ENCODE measurements at regions not wholly inside any gene's neighbourhood (a gene's known extent, or its start where the extent isn't known, plus 50 kb on each side); places are given as distances from the start of the nearest gene placed in this dataset.
"Not testable (repeated sequence)": the region's sequence is repeated elsewhere in the genome, so short reads cannot be mapped to it uniquely, and the experiment has no call there.

DNA sequence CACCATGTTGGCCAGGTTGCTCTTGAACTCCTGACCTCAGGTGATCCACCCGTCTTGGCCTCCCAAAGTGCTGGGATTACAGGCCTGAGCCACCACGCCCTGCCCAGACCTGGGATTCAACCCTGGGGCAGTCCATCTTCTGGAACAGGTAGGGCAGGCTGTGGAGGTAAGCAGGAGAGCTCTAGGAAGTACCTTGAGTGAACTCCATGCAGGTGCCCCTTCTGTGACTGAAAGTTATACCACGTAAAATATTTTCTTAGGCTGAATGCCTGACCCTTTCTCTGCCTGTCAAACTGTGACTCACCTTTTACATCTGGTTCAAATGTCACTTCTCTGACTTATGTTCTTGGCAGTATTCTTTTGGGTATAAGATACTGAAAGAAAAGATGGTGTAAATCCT, 86.7 kb upstream of the ELAC2 start:
- no peak overlapping the region for H3K4me3 ChIP-seq
- ATAC-seq: no peak
- H3K9me3 ChIP-seq: no peaks in the 10 kb centered on the region
- TF ChIP-seq CTCF (IDR thresholded peaks at IDR 0.05): no peak
- intact Hi-C loops (cut with DNase I, micrococcal nuclease): no loop called here
- no peaks in the 10 kb centered on the region for H3K4me1 ChIP-seq (ENCODE audit: low read depth)
- DNase-seq: no peak
- H3K36me3 ChIP-seq (ENCODE audit: low read depth): no peaks in the 10 kb centered on the region

- no peak overlapping the region for H3K4me3 ChIP-seq
- H3K4me1 ChIP-seq (ENCODE audit: low read depth): no peaks in the 10 kb centered on the region
- DNase-seq: no peak
- no peak for ATAC-seq
- TF ChIP-seq CTCF (IDR thresholded peaks at IDR 0.05): no peak
- H3K9me3 ChIP-seq: no peaks in the 10 kb centered on the region
- intact Hi-C loops (cut with DNase I, micrococcal nuclease): no loop called here
- no peaks in the 10 kb centered on the region for H3K36me3 ChIP-seq (ENCODE audit: low read depth)
These were observed 84.7 kb upstream of the ELAC2 start for GRCh38 chr17:13102477-13102876.

DNA sequence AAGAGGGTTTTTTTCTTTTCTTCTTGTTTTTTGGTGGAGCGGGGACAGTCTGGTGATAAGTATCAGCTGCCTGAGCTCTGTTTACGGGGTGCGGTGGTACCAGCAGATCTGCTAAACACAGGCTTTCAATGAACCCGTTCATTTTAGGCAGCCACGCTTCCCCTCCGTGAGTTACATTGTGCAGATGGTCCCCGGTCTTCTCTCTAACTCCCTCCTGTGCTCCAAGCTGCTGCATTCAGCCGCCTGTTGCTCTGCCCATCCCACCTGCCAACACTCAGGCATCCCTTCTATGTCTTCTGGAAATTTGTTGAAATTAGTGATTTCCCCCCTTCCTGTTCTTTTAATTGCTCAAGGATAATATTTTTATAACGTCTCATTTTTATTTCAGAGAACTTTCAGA, 82.1 kb upstream of the ELAC2 start:
- Histone ChIP-seq H3K4me1 (ENCODE audit: low read depth) (no peaks in the 10 kb centered on the region), H3K36me3 (ENCODE audit: low read depth) (no peaks in the 10 kb centered on the region), H3K4me3 (no peak overlapping the region), H3K9me3 (no peaks in the 10 kb centered on the region)
- DNase-seq (no peak), ATAC-seq (no peak)
- TF ChIP-seq CTCF (IDR thresholded peaks at IDR 0.05): no peak
- intact Hi-C loops (cut with DNase I, micrococcal nuclease): no loop called here

- intact Hi-C loops (cut with DNase I, micrococcal nuclease): no loop called here
- TF ChIP-seq CTCF (IDR thresholded peaks at IDR 0.05): no peak
- Histone ChIP-seq H3K4me1 (ENCODE audit: low read depth) (no peaks in the 10 kb centered on the region), H3K36me3 (ENCODE audit: low read depth) (no peaks in the 10 kb centered on the region), H3K9me3 (no peaks in the 10 kb centered on the region), H3K4me3 (no peak overlapping the region)
- DNase-seq: no peak
- no peak for ATAC-seq
These were observed 81.4 kb upstream of the ELAC2 start for GRCh38 chr17:13099089-13099735.

- Histone ChIP-seq H3K4me1 (ENCODE audit: low read depth) (no peaks in the 10 kb centered on the region), H3K36me3 (ENCODE audit: low read depth) (no peaks in the 10 kb centered on the region), H3K4me3 (no peak overlapping the region), H3K9me3 (no peaks in the 10 kb centered on the region)
- no peak for TF ChIP-seq CTCF (IDR thresholded peaks at IDR 0.05)
- no peak for ATAC-seq
- intact Hi-C loops (cut with DNase I, micrococcal nuclease): no loop called here
- no peak for DNase-seq
These were observed 78.5 kb upstream of the ELAC2 start for GRCh38 chr17:13096291-13096690.

DNA sequence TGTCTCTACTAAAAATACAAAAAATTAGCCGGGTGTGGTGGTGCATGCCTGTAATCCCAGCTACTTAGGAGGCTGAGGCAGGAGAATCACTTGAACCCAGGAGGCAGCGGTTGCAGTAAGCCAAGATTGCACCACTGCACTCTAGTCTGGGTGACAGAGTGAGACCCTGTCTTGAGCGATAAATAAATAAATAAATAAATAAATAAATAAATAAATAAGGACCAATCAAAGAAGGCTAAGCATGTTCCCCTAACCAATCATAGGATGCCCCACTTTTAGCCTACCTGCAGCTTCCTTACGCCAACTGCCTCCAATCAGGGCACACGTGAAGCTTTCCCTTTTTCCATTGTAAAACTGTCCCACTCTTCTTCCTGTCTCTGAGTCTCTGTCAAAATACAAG, 74.2 kb upstream of the ELAC2 start:
- H3K36me3 ChIP-seq (ENCODE audit: low read depth); H3K4me3 ChIP-seq; DNase-seq; ATAC-seq; H3K9me3 ChIP-seq; H3K4me1 ChIP-seq (ENCODE audit: low read depth); intact Hi-C loops (cut with DNase I, micrococcal nuclease): not testable (repeated sequence)
